ENCODE measurements at regions not wholly inside any gene's neighbourhood (a gene's known extent, or its start where the extent isn't known, plus 50 kb on each side); places are given as distances from the start of the nearest gene placed in this dataset.

- no peak for TF ChIP-seq EZH2phosphoT487 (IDR thresholded peaks at IDR 0.05; ENCODE audit: low read depth)
- TF ChIP-seq CTCF (IDR thresholded peaks at IDR 0.05; ENCODE audit: low read depth, low read length), result no peak
Observed at GRCh38 chr11:45384016-45384415, 97.9 kb upstream of the SYT13 start.

Data from OCI-LY3 (cell line).